ENCODE measurements at regions not wholly inside any gene's neighbourhood (a gene's known extent, or its start where the extent isn't known, plus 50 kb on each side); places are given as distances from the start of the nearest gene placed in this dataset.

DNA sequence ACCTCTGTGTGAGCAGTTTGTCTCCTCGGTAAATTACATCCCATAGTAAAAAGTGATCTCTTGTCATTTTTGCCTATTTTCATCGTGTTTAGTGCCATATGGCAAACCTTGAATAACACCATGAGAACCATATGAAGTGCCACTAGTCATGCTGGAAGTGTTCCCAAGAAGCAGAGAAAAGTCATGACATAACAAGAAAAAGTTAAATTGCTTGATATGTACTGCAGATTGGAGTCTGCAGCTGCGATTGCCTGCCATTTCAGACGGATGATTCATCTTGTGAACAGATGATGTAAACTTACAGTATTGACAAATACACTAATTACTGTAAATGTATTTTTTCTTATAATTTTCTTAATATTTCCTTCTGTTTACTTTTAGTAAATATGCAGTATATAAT, 846.7 kb downstream of the BCL11A start:
- TF ChIP-seq EZH2 (IDR thresholded peaks at IDR 0.05; ENCODE audit: borderline replicate concordance, insufficient read depth, low read length, poor library complexity, severe bottlenecking) (no peak), POLR2AphosphoS5 (IDR thresholded peaks at IDR 0.05) (no peak), CTCF (IDR thresholded peaks at IDR 0.05; ENCODE audit: poor library complexity, severe bottlenecking) (no peak), EP300 (conservative IDR thresholded peaks at IDR 0.05; ENCODE audit: poor library complexity, severe bottlenecking) (no peak), TAF1 (IDR thresholded peaks at IDR 0.05; ENCODE audit: low read depth) (no peak), RAD21 (conservative IDR thresholded peaks at IDR 0.05) (no peak)
